Keratinocyte (primary cell): ENCODE measurements at regions not wholly inside any gene's neighbourhood (a gene's known extent, or its start where the extent isn't known, plus 50 kb on each side); places are given as distances from the start of the nearest gene placed in this dataset.

ENCODE experiments used
- DNase-seq: peaks from one replicate; pipeline ENCODE4 v3.0.0-alpha.2; 2011; ENCODE audit warnings: low read depth, missing footprints, low spot score
- FAIRE-seq: peaks from 2 replicates; lab custom pipeline; 2011; peaks lifted over from hg19 to GRCh38; lab: Jason Lieb, UNC
- H2AFZ ChIP-seq: 2 replicates; pipeline ENCODE4 v1.6.0; 2012; ENCODE audit warnings: low read length, control low read depth, inconsistent platforms; ENCODE audit not compliant: control insufficient read depth
- H3K27ac ChIP-seq: 2 replicates; pipeline ENCODE4 v1.5.1; 2011; ENCODE audit warnings: low read length; ENCODE audit not compliant: control insufficient read depth, insufficient read depth
- H3K27me3 ChIP-seq: 3 replicates; pipeline ENCODE4 v1.6.0; 2011; ENCODE audit warnings: low read length; ENCODE audit not compliant: control insufficient read depth, insufficient read depth; ENCODE audit errors: extremely low read depth
- H3K36me3 ChIP-seq, 2 experiments: 2 replicates in 1 of 2; 3 replicates in 1 of 2; pipeline ENCODE4 v1.5.1; 2011; ENCODE audit warnings: low read length in 2 of 2, mild to moderate bottlenecking in 1 of 2; ENCODE audit not compliant: control insufficient read depth in 2 of 2, insufficient read depth in 2 of 2; ENCODE audit errors: extremely low read depth in 1 of 2
- H3K4me1 ChIP-seq: 3 replicates; pipeline ENCODE4 v1.5.1; 2011; ENCODE audit warnings: low read length; ENCODE audit not compliant: control insufficient read depth, insufficient read depth; ENCODE audit errors: extremely low read depth
- H3K4me2 ChIP-seq: 3 replicates; pipeline ENCODE4 v1.6.0; 2011; ENCODE audit warnings: low read depth, low read length; ENCODE audit not compliant: control insufficient read depth, insufficient read depth; ENCODE audit errors: extremely low read depth
- H3K4me3 ChIP-seq, 3 experiments: fragments of 200-600 bp in 1 of 3; sonication (generic) in 1 of 3; 2 replicates in 2 of 3; 3 replicates in 1 of 3; pipeline ENCODE4 v1.5.1; 2011 to 2016; ENCODE audit warnings: low read length in 3 of 3, mild to moderate bottlenecking in 3 of 3, control low read depth in 2 of 3, inconsistent platforms in 1 of 3, low read depth in 1 of 3, mixed read lengths in 1 of 3, mixed run types in 1 of 3, moderate library complexity in 1 of 3; ENCODE audit not compliant: control insufficient read depth in 2 of 3, insufficient read depth in 2 of 3; ENCODE audit errors: extremely low read depth in 1 of 3
- H3K79me2 ChIP-seq: 2 replicates; pipeline ENCODE4 v1.6.0; 2012; ENCODE audit warnings: low read length; ENCODE audit not compliant: control insufficient read depth, insufficient read depth
- H3K9ac ChIP-seq: 3 replicates; pipeline ENCODE4 v1.6.0; 2011; ENCODE audit warnings: low read length; ENCODE audit not compliant: control insufficient read depth, insufficient read depth; ENCODE audit errors: extremely low read depth
- H3K9me1 ChIP-seq: 3 replicates; pipeline ENCODE4 v1.6.0; 2011; ENCODE audit warnings: low read length; ENCODE audit not compliant: control insufficient read depth, insufficient read depth; ENCODE audit errors: extremely low read depth
- H3K9me3 ChIP-seq: 2 replicates; pipeline ENCODE4 v1.5.1; 2012; ENCODE audit warnings: low read depth, low read length; ENCODE audit not compliant: control insufficient read depth
- H4K20me1 ChIP-seq: 3 replicates; pipeline ENCODE4 v1.6.0; 2011; ENCODE audit warnings: low read length; ENCODE audit not compliant: control insufficient read depth, insufficient read depth; ENCODE audit errors: extremely low read depth
- CTCF ChIP-seq, 3 experiments: IDR thresholded peaks in 1 of 3; conservative IDR thresholded peaks in 1 of 3; optimal IDR thresholded peaks in 1 of 3; 2 replicates in 2 of 3; 3 replicates in 1 of 3; pipeline versions ENCODE3 to v1.5.1; 2011; ENCODE audit warnings: low read length in 3 of 3, mild to moderate bottlenecking in 3 of 3, moderate library complexity in 2 of 3, control low read depth in 1 of 3, inconsistent platforms in 1 of 3; ENCODE audit not compliant: insufficient read depth in 2 of 3; ENCODE audit errors: extremely low read depth in 1 of 3
- EZH2 ChIP-seq: IDR thresholded peaks from one replicate; pipeline ENCODE4 v1.6.1; 2012; ENCODE audit warnings: inconsistent platforms, mild to moderate bottlenecking, low read length, moderate library complexity
- dilution Hi-C: fragments of 300-500 bp; cut with MboI; formaldehyde crosslinking; loops from one replicate; pipeline ENCODE4 v1.7.0; 2020; ENCODE audit warnings: low sequenced_read_pairs; ENCODE audit not compliant: extremely low pct_ligation_motif_present

GRCh38 chr4:85149676-85150075 lies 183.2 kb upstream of the WDFY3 start:
- TF ChIP-seq CTCF (optimal IDR thresholded peaks at IDR 0.05 in 1 of 3, IDR thresholded peaks at IDR 0.05 in 1 of 3, conservative IDR thresholded peaks at IDR 0.05 in 1 of 3; ENCODE audit: extremely low read depth in 1 of 3, insufficient read depth in 2 of 3, low read length in 3 of 3) (no peak), EZH2 (no peak)
- Histone ChIP-seq H2AFZ (no peak overlapping the region), H3K4me1 (peaks cover 4% of the 10 kb centered on the region), H4K20me1 (no peaks in the 10 kb centered on the region), H3K79me2 (no peaks in the 10 kb centered on the region), H3K4me2 (no peak overlapping the region), H3K27ac (no peak overlapping the region), H3K4me3 (no peak overlapping the region), H3K9ac (no peak overlapping the region), H3K9me3 (no peaks in the 10 kb centered on the region), H3K36me3 (no peaks in the 10 kb centered on the region), H3K9me1 (no peaks in the 10 kb centered on the region), H3K27me3 (no peaks in the 10 kb centered on the region)
- dilution Hi-C loops: loop anchor here (25.0 kb wide), 1 partner anchor 213 kb away; no protein-coding TSS in a partner anchor
- FAIRE-seq: no peak
- DNase-seq: no peak

GRCh38 chr4:85151371-85151770 lies 184.9 kb upstream of the WDFY3 start:
- Histone ChIP-seq H4K20me1 (no peaks in the 10 kb centered on the region), H3K27ac (no peak overlapping the region), H3K9me3 (no peaks in the 10 kb centered on the region), H3K9ac (no peak overlapping the region), H3K27me3 (no peaks in the 10 kb centered on the region), H2AFZ (no peak overlapping the region), H3K36me3 (no peaks in the 10 kb centered on the region), H3K4me2 (no peak overlapping the region), H3K4me3 (no peak overlapping the region), H3K9me1 (no peaks in the 10 kb centered on the region), H3K4me1 (peaks cover 4% of the 10 kb centered on the region), H3K79me2 (no peaks in the 10 kb centered on the region)
- DNase-seq (no peak), FAIRE-seq (no peak)
- TF ChIP-seq CTCF (optimal IDR thresholded peaks at IDR 0.05 in 1 of 3, IDR thresholded peaks at IDR 0.05 in 1 of 3, conservative IDR thresholded peaks at IDR 0.05 in 1 of 3; ENCODE audit: extremely low read depth in 1 of 3, insufficient read depth in 2 of 3, low read length in 3 of 3) (no peak), EZH2 (no peak)
- dilution Hi-C loops: loop anchor here (25.0 kb wide), 1 partner anchor 211 kb away; no protein-coding TSS in a partner anchor
